ENCODE measurements at regions not wholly inside any gene's neighbourhood (a gene's known extent, or its start where the extent isn't known, plus 50 kb on each side); places are given as distances from the start of the nearest gene placed in this dataset.

- H3K4me3 ChIP-seq (ENCODE audit: low read depth, low read length), result no peak overlapping the region
- no peak for TF ChIP-seq CTCF (IDR thresholded peaks at IDR 0.05; ENCODE audit: low read depth, low read length)
Observed at GRCh38 chr15:45941367-45941766, 306.5 kb downstream of the SQOR start.

DNA sequence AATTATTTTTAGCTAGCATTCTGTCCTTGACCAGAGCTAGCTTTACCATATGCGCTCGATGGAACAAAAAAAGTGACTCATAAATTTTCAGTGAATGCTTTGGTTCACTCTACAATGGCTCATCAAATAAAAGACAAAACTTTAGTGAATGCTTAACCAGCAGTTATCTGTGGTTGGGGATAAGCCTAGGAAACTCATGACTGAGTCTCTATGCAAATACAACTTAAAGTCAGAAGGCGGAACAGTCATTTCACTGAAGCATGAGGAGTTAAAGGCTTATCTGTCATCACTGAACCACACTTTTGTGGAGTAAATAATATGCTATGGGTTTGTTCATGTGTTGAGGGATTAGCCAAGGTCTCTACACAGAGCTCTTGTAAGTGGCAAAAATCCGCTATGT lies 308.4 kb downstream of the SQOR start:
- no peak for TF ChIP-seq CTCF (IDR thresholded peaks at IDR 0.05; ENCODE audit: low read depth, low read length)
- no peak overlapping the region for H3K4me3 ChIP-seq (ENCODE audit: low read depth, low read length)

- no peak for TF ChIP-seq CTCF (IDR thresholded peaks at IDR 0.05; ENCODE audit: low read depth, low read length)
- no peak overlapping the region for H3K4me3 ChIP-seq (ENCODE audit: low read depth, low read length)
Observed at GRCh38 chr15:45946111-45946510, 311.3 kb downstream of the SQOR start.

GRCh38 chr15:45948181-45948621 lies 313.4 kb downstream of the SQOR start:
- no peak for TF ChIP-seq CTCF (IDR thresholded peaks at IDR 0.05; ENCODE audit: low read depth, low read length)
- no peak overlapping the region for H3K4me3 ChIP-seq (ENCODE audit: low read depth, low read length)

DNA sequence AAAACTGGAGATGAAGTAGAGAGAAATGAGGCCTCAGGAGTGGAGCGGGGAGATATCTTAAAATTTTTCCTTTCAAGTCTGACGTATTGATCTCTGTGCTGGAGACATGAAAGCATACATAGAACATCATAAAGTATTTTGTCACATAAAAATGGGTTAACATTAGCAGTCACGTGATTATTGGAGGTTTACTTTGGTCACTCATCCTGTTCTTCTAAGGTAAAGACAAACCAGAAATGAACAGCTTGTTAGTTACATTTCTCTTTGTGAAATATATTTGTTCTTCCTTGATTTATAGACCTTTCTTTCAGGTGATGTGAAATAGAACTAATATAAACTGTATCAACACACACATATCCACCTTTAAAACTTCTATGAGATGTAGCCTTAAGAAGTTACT lies 324.1 kb downstream of the SQOR start:
- H3K4me3 ChIP-seq (ENCODE audit: low read depth, low read length), result no peak overlapping the region
- no peak for TF ChIP-seq CTCF (IDR thresholded peaks at IDR 0.05; ENCODE audit: low read depth, low read length)

DNA sequence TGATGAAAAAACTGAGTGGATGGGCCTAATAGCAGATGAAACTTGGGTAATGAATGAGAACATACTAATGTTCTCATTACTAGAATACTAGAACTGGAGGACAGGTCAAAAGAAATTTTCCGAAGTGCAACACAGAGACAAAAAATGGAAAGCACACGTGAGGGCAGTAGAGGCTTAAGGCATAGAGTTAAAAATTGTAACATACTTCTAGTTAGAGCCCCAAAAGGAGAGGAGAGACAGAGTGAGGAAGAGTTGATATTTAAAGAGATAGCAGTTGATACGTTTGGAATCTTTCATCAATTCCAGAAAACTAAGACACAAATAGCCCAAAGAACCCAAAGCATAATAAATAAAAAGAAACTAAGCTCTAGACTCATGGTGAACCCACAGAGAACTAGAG lies 327.9 kb downstream of the SQOR start:
- no peak for TF ChIP-seq CTCF (IDR thresholded peaks at IDR 0.05; ENCODE audit: low read depth, low read length)
- H3K4me3 ChIP-seq (ENCODE audit: low read depth, low read length), result no peak overlapping the region

GRCh38 chr15:45970542-45970941 lies 335.7 kb downstream of the SQOR start:
- H3K4me3 ChIP-seq (ENCODE audit: low read depth, low read length), result no peak overlapping the region
- TF ChIP-seq CTCF (IDR thresholded peaks at IDR 0.05; ENCODE audit: low read depth, low read length), result no peak

Measured in WI38 (cell line).